ENCODE measurements at regions not wholly inside any gene's neighbourhood (a gene's known extent, or its start where the extent isn't known, plus 50 kb on each side); places are given as distances from the start of the nearest gene placed in this dataset.
A peak's percentile ranks its signal among the peaks of the same experiment; 100 is the strongest.
"Not testable (repeated sequence)": the region's sequence is repeated elsewhere in the genome, so short reads cannot be mapped to it uniquely, and the experiment has no call there.

DNA sequence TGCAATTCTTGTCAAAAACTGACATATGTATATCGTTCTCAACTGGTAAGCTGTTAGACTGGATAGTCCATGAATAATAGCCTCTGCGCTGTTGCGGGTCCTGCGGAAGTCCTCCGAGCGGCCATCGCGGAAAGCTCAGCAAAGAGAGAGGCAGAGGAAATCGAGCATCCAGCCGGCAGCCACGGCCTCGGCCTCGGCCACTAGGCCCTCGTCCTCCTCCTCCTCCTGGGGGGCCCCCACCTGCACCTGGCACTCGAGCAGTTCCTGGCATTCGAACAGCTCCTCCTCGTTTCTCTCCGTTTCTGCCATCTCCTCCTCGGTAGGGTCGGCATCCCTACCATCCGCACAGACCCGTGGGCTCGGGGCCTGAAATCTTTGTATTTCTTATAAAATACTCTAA is 111.2 kb upstream of the CYLC1 start:
- H3K9me2 ChIP-seq (replicated peaks; ENCODE audit: insufficient read depth, low read length); H3K27me3 ChIP-seq (replicated peaks; ENCODE audit: insufficient read depth, low read length); H3K4me1 ChIP-seq (ENCODE audit: low read length); H3K27ac ChIP-seq (ENCODE audit: low read length); DNase-seq; H3K79me2 ChIP-seq (ENCODE audit: low read length); H3F3A ChIP-seq (ENCODE audit: insufficient read depth, low read length); H3K36me3 ChIP-seq (replicated peaks; ENCODE audit: insufficient read depth, low read length); H3K9me3 ChIP-seq (replicated peaks; ENCODE audit: insufficient read depth, low read length); H2AFZ ChIP-seq (ENCODE audit: low read length); H4K20me1 ChIP-seq (ENCODE audit: insufficient read depth, low read length); H3K4me3 ChIP-seq (ENCODE audit: low read length); H3K9ac ChIP-seq (ENCODE audit: low read length); H3K4me2 ChIP-seq (ENCODE audit: low read depth, low read length): not testable (repeated sequence)

- not testable (repeated sequence) for H3K4me2 ChIP-seq (ENCODE audit: low read depth, low read length); DNase-seq; H3K79me2 ChIP-seq (ENCODE audit: low read length); H3K9ac ChIP-seq (ENCODE audit: low read length); H3K4me3 ChIP-seq (ENCODE audit: low read length); H3K9me3 ChIP-seq (replicated peaks; ENCODE audit: insufficient read depth, low read length); H3F3A ChIP-seq (ENCODE audit: insufficient read depth, low read length); H2AFZ ChIP-seq (ENCODE audit: low read length); H3K4me1 ChIP-seq (ENCODE audit: low read length); H3K9me2 ChIP-seq (replicated peaks; ENCODE audit: insufficient read depth, low read length); H3K36me3 ChIP-seq (replicated peaks; ENCODE audit: insufficient read depth, low read length); H3K27me3 ChIP-seq (replicated peaks; ENCODE audit: insufficient read depth, low read length); H4K20me1 ChIP-seq (ENCODE audit: insufficient read depth, low read length); H3K27ac ChIP-seq (ENCODE audit: low read length)
Observed at GRCh38 chrX:83750451-83750850, 110.5 kb upstream of the CYLC1 start.

- H3K4me2 ChIP-seq (ENCODE audit: low read depth, low read length) = no peak overlapping the region
- no peak overlapping the region for H3K4me3 ChIP-seq (ENCODE audit: low read length)
- no peaks in the 10 kb centered on the region for H3K79me2 ChIP-seq (ENCODE audit: low read length)
- H3K27ac ChIP-seq (ENCODE audit: low read length) = no peak overlapping the region
- H2AFZ ChIP-seq (ENCODE audit: low read length) = no peak overlapping the region
- no peak overlapping the region for H3K9ac ChIP-seq (ENCODE audit: low read length)
- DNase-seq = peak; percentile 60
- H3F3A ChIP-seq (ENCODE audit: insufficient read depth, low read length) = no peaks in the 10 kb centered on the region
- no peaks in the 10 kb centered on the region for H3K4me1 ChIP-seq (ENCODE audit: low read length)
- TF ChIP-seq EZH2 (optimal IDR thresholded peaks at IDR 0.05; ENCODE audit: low read depth, low read length) (no peak), CTCF (IDR thresholded peaks at IDR 0.05; ENCODE audit: low read length) (peak; percentile 69), EZH2phosphoT487 (IDR thresholded peaks at IDR 0.05; ENCODE audit: low read length) (no peak)
- no peaks in the 10 kb centered on the region for H3K36me3 ChIP-seq (replicated peaks; ENCODE audit: insufficient read depth, low read length)
- H3K9me3 ChIP-seq (replicated peaks; ENCODE audit: insufficient read depth, low read length) = no peaks in the 10 kb centered on the region
- no peaks in the 10 kb centered on the region for H4K20me1 ChIP-seq (ENCODE audit: insufficient read depth, low read length)
- H3K27me3 ChIP-seq (replicated peaks; ENCODE audit: insufficient read depth, low read length) = no peaks in the 10 kb centered on the region
- no peaks in the 10 kb centered on the region for H3K9me2 ChIP-seq (replicated peaks; ENCODE audit: insufficient read depth, low read length)
Observed at GRCh38 chrX:83759872-83760271, 101.1 kb upstream of the CYLC1 start.

DNA sequence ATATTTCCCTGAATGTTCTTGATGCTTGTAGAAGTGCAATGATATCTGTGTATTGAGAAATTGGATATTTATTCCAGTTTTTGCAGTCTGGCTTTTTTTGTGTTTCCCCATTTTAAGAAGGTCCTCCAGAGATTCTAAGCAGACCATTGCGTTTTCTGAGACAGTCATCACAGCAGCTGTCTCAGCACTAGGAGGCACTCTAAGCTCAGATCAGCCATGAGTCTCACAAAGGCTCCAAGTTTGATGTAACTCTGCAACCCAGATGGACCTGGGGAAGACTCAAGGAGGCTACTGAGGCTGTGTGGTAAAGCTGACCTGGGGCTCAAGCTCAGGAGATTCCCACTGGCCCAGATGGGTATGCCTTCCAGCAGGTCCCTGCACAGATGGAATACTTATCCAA is 89.3 kb upstream of the CYLC1 start:
- no peaks in the 10 kb centered on the region for H3K9me2 ChIP-seq (replicated peaks; ENCODE audit: insufficient read depth, low read length)
- no peaks in the 10 kb centered on the region for H3F3A ChIP-seq (ENCODE audit: insufficient read depth, low read length)
- DNase-seq = no peak
- no peaks in the 10 kb centered on the region for H3K36me3 ChIP-seq (replicated peaks; ENCODE audit: insufficient read depth, low read length)
- H3K79me2 ChIP-seq (ENCODE audit: low read length) = no peaks in the 10 kb centered on the region
- no peak for TF ChIP-seq CTCF (IDR thresholded peaks at IDR 0.05; ENCODE audit: low read length)
- TF ChIP-seq EZH2 (optimal IDR thresholded peaks at IDR 0.05; ENCODE audit: low read depth, low read length) = no peak
- TF ChIP-seq EZH2phosphoT487 (IDR thresholded peaks at IDR 0.05; ENCODE audit: low read length) = no peak
- H4K20me1 ChIP-seq (ENCODE audit: insufficient read depth, low read length) = no peaks in the 10 kb centered on the region
- H3K4me2 ChIP-seq (ENCODE audit: low read depth, low read length) = no peak overlapping the region
- no peaks in the 10 kb centered on the region; the same call in 1 of the 2 replicates for H3K9me3 ChIP-seq (replicated peaks; ENCODE audit: insufficient read depth, low read length)
- no peak overlapping the region for H3K27ac ChIP-seq (ENCODE audit: low read length)
- H2AFZ ChIP-seq (ENCODE audit: low read length) = no peak overlapping the region
- no peaks in the 10 kb centered on the region for H3K4me1 ChIP-seq (ENCODE audit: low read length)
- H3K27me3 ChIP-seq (replicated peaks; ENCODE audit: insufficient read depth, low read length) = no peaks in the 10 kb centered on the region
- H3K9ac ChIP-seq (ENCODE audit: low read length) = no peak overlapping the region
- H3K4me3 ChIP-seq (ENCODE audit: low read length) = no peak overlapping the region
